ENCODE measurements at regions not wholly inside any gene's neighbourhood (a gene's known extent, or its start where the extent isn't known, plus 50 kb on each side); places are given as distances from the start of the nearest gene placed in this dataset.
A peak's percentile ranks its signal among the peaks of the same experiment; 100 is the strongest.

DNA sequence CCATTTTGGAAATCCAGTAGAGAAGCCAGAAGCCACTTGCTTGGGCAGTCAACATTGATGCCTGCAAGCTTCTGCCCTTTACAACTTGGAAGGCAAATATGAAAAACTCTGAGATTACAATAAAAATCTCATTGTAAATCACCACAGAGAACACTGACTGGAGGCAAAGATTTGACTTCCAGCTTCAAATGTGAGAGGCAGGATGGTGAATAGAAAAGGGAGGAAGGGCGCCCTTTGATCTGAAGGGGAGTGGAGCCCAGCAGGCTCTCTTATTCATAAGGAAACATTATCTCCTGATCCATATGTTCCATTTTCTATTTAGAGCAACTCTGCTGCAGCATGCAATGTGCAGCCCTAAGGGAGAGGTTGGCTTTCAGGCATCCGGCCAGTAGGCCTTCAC is 348.3 kb downstream of the AJAP1 start:
- Histone ChIP-seq H4K20me1 (replicated peaks; ENCODE audit: insufficient read depth) (no peaks in the 10 kb centered on the region), H3K9me2 (ENCODE audit: insufficient read depth) (no peaks in the 10 kb centered on the region), H3F3A (replicated peaks; ENCODE audit: low read depth) (no peaks in the 10 kb centered on the region), H3K4me2 (no peak overlapping the region), H3K36me3 (ENCODE audit: insufficient read depth) (no peaks in the 10 kb centered on the region; the same call in 1 of the 2 replicates), H2AFZ (no peak overlapping the region), H3K4me3 (no peak overlapping the region), H3K27ac (ENCODE audit: low read depth) (no peak overlapping the region), H3K4me1 (ENCODE audit: insufficient read depth) (no peaks in the 10 kb centered on the region), H3K79me2 (replicated peaks; ENCODE audit: insufficient read depth) (no peaks in the 10 kb centered on the region), H3K27me3 (ENCODE audit: insufficient read depth) (no peaks in the 10 kb centered on the region)
- no peak for TF ChIP-seq EZH2phosphoT487 (IDR thresholded peaks at IDR 0.05; ENCODE audit: unreplicated experiment)
- no peak for TF ChIP-seq EZH2 (IDR thresholded peaks at IDR 0.05; ENCODE audit: low read depth, unreplicated experiment)
- Mint-ChIP-seq H3K4me3 (no peak overlapping the region), H3K9me3 (peaks cover 14% of the 10 kb centered on the region; the same call in 2 of the 3 replicates), H3K27ac (no peak overlapping the region), H3K27me3 (ENCODE audit: insufficient read depth, low read depth, poor library complexity) (no peaks in the 10 kb centered on the region), H3K36me3 (ENCODE audit: low read depth) (no peaks in the 10 kb centered on the region), H3K4me1 (no peaks in the 10 kb centered on the region)
- ATAC-seq (no peak), DNase-seq (ENCODE audit: low spot score) (no peak)

DNA sequence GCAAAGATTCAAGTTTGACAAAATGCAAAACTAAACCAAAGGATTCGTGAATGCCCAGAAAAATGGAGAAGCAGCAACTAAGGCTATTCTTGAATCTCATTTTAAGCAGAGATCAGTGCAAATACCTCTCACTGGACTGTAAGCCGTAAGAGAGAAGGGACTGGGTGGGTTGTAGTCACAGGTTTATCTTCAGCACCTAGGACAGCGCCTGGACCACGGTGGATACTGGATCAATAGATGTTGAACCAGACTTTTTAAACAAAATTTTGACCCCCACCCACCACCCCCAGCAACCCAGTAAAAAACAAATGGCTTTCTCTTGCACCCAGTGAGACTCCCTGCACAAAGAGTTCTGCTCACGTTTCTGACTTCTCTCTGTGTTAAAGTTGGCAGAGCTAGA is 347.1 kb downstream of the AJAP1 start:
- H3K27ac Mint-ChIP-seq: no peak overlapping the region
- TF ChIP-seq ETS1 (IDR thresholded peaks at IDR 0.05) (no peak), JUNB (IDR thresholded peaks at IDR 0.05; ENCODE audit: unreplicated experiment) (no peak), REST (IDR thresholded peaks at IDR 0.05; ENCODE audit: unreplicated experiment) (peak; percentile 23)
- H3K36me3 Mint-ChIP-seq (ENCODE audit: low read depth): no peaks in the 10 kb centered on the region
- Histone ChIP-seq H3K4me3 (no peak overlapping the region), H3K27ac (ENCODE audit: low read depth) (no peak overlapping the region), H3K79me2 (replicated peaks; ENCODE audit: insufficient read depth) (no peaks in the 10 kb centered on the region), H4K20me1 (replicated peaks; ENCODE audit: insufficient read depth) (no peaks in the 10 kb centered on the region), H2AFZ (no peak overlapping the region), H3F3A (replicated peaks; ENCODE audit: low read depth) (no peaks in the 10 kb centered on the region), H3K27me3 (ENCODE audit: insufficient read depth) (no peaks in the 10 kb centered on the region), H3K4me1 (ENCODE audit: insufficient read depth) (no peaks in the 10 kb centered on the region), H3K9me2 (ENCODE audit: insufficient read depth) (no peaks in the 10 kb centered on the region), H3K36me3 (ENCODE audit: insufficient read depth) (no peaks in the 10 kb centered on the region), H3K4me2 (no peak overlapping the region)
- H3K4me1 Mint-ChIP-seq: no peaks in the 10 kb centered on the region
- ATAC-seq (peak; percentile 47; the same call in 2 of the 3 replicates), DNase-seq (ENCODE audit: low spot score) (no peak)
- peaks cover 14% of the 10 kb centered on the region; the same call in 2 of the 3 replicates for H3K9me3 Mint-ChIP-seq
- H3K27me3 Mint-ChIP-seq (ENCODE audit: insufficient read depth, low read depth, poor library complexity): no peaks in the 10 kb centered on the region
- no peak overlapping the region for H3K4me3 Mint-ChIP-seq

DNA sequence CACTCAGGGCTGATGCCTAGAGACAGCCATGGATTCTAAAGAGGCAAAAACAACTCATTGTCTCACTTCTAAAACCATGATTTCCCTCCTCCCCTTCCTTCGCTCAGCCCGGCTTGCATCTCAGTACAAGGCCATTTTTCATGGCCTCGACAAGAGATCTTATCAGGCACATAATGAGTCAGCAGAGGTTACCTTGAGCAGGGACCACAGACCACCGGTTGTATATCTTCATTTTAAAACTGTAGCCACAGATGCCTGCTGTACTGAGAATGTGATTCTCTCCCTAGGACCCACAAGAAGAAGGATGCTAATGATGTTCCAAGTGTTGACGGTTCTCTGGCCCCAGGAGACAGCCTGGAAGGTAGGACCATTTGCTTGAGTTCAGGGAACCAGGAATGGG is 331.9 kb downstream of the AJAP1 start:
- DNase-seq (ENCODE audit: low spot score): no peak
- H3K4me2 ChIP-seq: no peak overlapping the region
- no peak for ATAC-seq
- H3K36me3 ChIP-seq (ENCODE audit: insufficient read depth): 0 out of 2 replicates have a peak, but pooled peaks cover 3% of the 10 kb centered on the region
- Mint-ChIP-seq H3K27ac (no peak overlapping the region), H3K27me3 (ENCODE audit: insufficient read depth, low read depth, poor library complexity) (no peaks in the 10 kb centered on the region), H3K4me3 (no peak overlapping the region), H3K4me1 (peaks cover 7% of the 10 kb centered on the region; the same call in 1 of the 3 replicates), H3K9me3 (no peaks in the 10 kb centered on the region), H3K36me3 (ENCODE audit: low read depth) (no peaks in the 10 kb centered on the region)
- no peaks in the 10 kb centered on the region for H3K9me2 ChIP-seq (ENCODE audit: insufficient read depth)
- H4K20me1 ChIP-seq (replicated peaks; ENCODE audit: insufficient read depth): no peaks in the 10 kb centered on the region
- no peak for TF ChIP-seq EZH2phosphoT487 (IDR thresholded peaks at IDR 0.05; ENCODE audit: unreplicated experiment)
- no peak for TF ChIP-seq ETS1 (IDR thresholded peaks at IDR 0.05)
- TF ChIP-seq CREB1 (CRISPR knock-in tag; IDR thresholded peaks at IDR 0.05; ENCODE audit: low read depth): no peak
- no peaks in the 10 kb centered on the region for H3F3A ChIP-seq (replicated peaks; ENCODE audit: low read depth)
- no peaks in the 10 kb centered on the region for H3K79me2 ChIP-seq (replicated peaks; ENCODE audit: insufficient read depth)
- H3K27me3 ChIP-seq (ENCODE audit: insufficient read depth): no peaks in the 10 kb centered on the region
- H2AFZ ChIP-seq: no peak overlapping the region
- no peaks in the 10 kb centered on the region for H3K4me1 ChIP-seq (ENCODE audit: insufficient read depth)
- no peak overlapping the region for H3K27ac ChIP-seq (ENCODE audit: low read depth)
- no peak overlapping the region for H3K4me3 ChIP-seq
